HG02571 (cell line): ENCODE measurements at regions not wholly inside any gene's neighbourhood (a gene's known extent, or its start where the extent isn't known, plus 50 kb on each side); places are given as distances from the start of the nearest gene placed in this dataset.

Experiments
- ATAC-seq: cut with Tn5 transposase; IDR thresholded peaks from one replicate; pipeline ENCODE4 v1.9.1; 2021; ENCODE audit warnings: mild to moderate bottlenecking, moderate library complexity; ENCODE audit not compliant: unreplicated experiment

GRCh38 chr5:74021126-74021525, 395.1 kb downstream of the ARHGEF28 start:
- ATAC-seq, result no peak

- ATAC-seq, result no peak
Measured at GRCh38 chr5:74020503-74020902, 394.5 kb downstream of the ARHGEF28 start.

GRCh38 chr5:74019923-74020322, 393.9 kb downstream of the ARHGEF28 start:
- ATAC-seq, result no peak

- ATAC-seq, result no peak
Measured at GRCh38 chr5:74017786-74018211, 391.8 kb downstream of the ARHGEF28 start.

GRCh38 chr5:74017112-74017511, 391.1 kb downstream of the ARHGEF28 start:
- ATAC-seq, result no peak

GRCh38 chr5:74016373-74016772, 390.4 kb downstream of the ARHGEF28 start:
- no peak for ATAC-seq

- no peak for ATAC-seq
Measured at GRCh38 chr5:74015716-74016115, 389.7 kb downstream of the ARHGEF28 start.

- no peak for ATAC-seq
Measured at GRCh38 chr5:74013222-74013621, 387.2 kb downstream of the ARHGEF28 start.

GRCh38 chr5:74009502-74009901, 383.5 kb downstream of the ARHGEF28 start:
- no peak for ATAC-seq

GRCh38 chr5:74007193-74007592, 381.2 kb downstream of the ARHGEF28 start:
- ATAC-seq, result no peak

- no peak for ATAC-seq
Measured at GRCh38 chr5:73999297-73999696, 373.3 kb downstream of the ARHGEF28 start.

- no peak for ATAC-seq
Measured at GRCh38 chr5:73998489-73998888, 372.5 kb downstream of the ARHGEF28 start.

GRCh38 chr5:73997960-73998359, 372.0 kb downstream of the ARHGEF28 start:
- ATAC-seq, result no peak

- no peak for ATAC-seq
Measured at GRCh38 chr5:73996151-73996755, 370.3 kb downstream of the ARHGEF28 start.

- no peak for ATAC-seq
Measured at GRCh38 chr5:73994963-73995362, 369.0 kb downstream of the ARHGEF28 start.
